ENCODE measurements at regions not wholly inside any gene's neighbourhood (a gene's known extent, or its start where the extent isn't known, plus 50 kb on each side); places are given as distances from the start of the nearest gene placed in this dataset.

GRCh38 chr10:2210088-2210487, 472.8 kb upstream of the ADARB2 start:
- Histone ChIP-seq H4K20me1 (ENCODE audit: insufficient read depth, low read length) (no peaks in the 10 kb centered on the region), H3K79me2 (ENCODE audit: insufficient read depth, low read depth, low read length) (no peaks in the 10 kb centered on the region), H3K36me3 (ENCODE audit: insufficient read depth, low read length) (no peaks in the 10 kb centered on the region), H3K4me1 (ENCODE audit: insufficient read depth, low read length, poor library complexity, severe bottlenecking) (no peaks in the 10 kb centered on the region), H3K27ac (ENCODE audit: low read depth, low read length, poor library complexity, severe bottlenecking) (no peak overlapping the region), H3K4me3 (ENCODE audit: low read depth, low read length, poor library complexity, severe bottlenecking) (no peak overlapping the region), H3K4me2 (ENCODE audit: low read length) (no peak overlapping the region), H3K9me3 (ENCODE audit: low read length) (no peaks in the 10 kb centered on the region), H3K9me2 (ENCODE audit: insufficient read depth, low read length) (no peaks in the 10 kb centered on the region), H2AFZ (ENCODE audit: low read length) (no peak overlapping the region)
- POLR2A ChIA-PET = interaction anchor here (0.9 kb wide), 1 partner anchor 67 kb away, joined by 3 read pairs; no protein-coding TSS in a partner anchor
- no peak for TF ChIP-seq EZH2phosphoT487 (IDR thresholded peaks at IDR 0.05; ENCODE audit: borderline replicate concordance, low read depth, low read length)
- CTCF ChIA-PET (ENCODE audit: unreplicated experiment) = no interaction called here
- no TSS peak for BruUV-seq (replicated peaks)
- intact Hi-C loops (cut with micrococcal nuclease; ENCODE audit: unreplicated experiment) = no loop called here
- DNase-seq (ENCODE audit: low spot score) = no peak

GRCh38 chr10:2208106-2208505, 470.8 kb upstream of the ADARB2 start:
- CTCF ChIA-PET (ENCODE audit: unreplicated experiment) = no interaction called here
- H3K4me1 ChIP-seq (ENCODE audit: insufficient read depth, low read length, poor library complexity, severe bottlenecking) = no peaks in the 10 kb centered on the region
- H3K36me3 ChIP-seq (ENCODE audit: insufficient read depth, low read length) = no peaks in the 10 kb centered on the region
- no peak overlapping the region for H3K4me3 ChIP-seq (ENCODE audit: low read depth, low read length, poor library complexity, severe bottlenecking)
- no peaks in the 10 kb centered on the region for H3K9me2 ChIP-seq (ENCODE audit: insufficient read depth, low read length)
- POLR2A ChIA-PET = interaction anchor here (1.6 kb wide), 1 partner anchor 9 kb away, joined by 3 read pairs; no protein-coding TSS in a partner anchor
- BruUV-seq (replicated peaks) = no TSS peak
- intact Hi-C loops (cut with micrococcal nuclease; ENCODE audit: unreplicated experiment) = no loop called here
- no peaks in the 10 kb centered on the region for H4K20me1 ChIP-seq (ENCODE audit: insufficient read depth, low read length)
- H3K79me2 ChIP-seq (ENCODE audit: insufficient read depth, low read depth, low read length) = no peaks in the 10 kb centered on the region
- no peak overlapping the region for H2AFZ ChIP-seq (ENCODE audit: low read length)
- H3K27ac ChIP-seq (ENCODE audit: low read depth, low read length, poor library complexity, severe bottlenecking) = no peak overlapping the region
- no peak for DNase-seq (ENCODE audit: low spot score)
- no peaks in the 10 kb centered on the region for H3K9me3 ChIP-seq (ENCODE audit: low read length)
- TF ChIP-seq CTCF (conservative IDR thresholded peaks at IDR 0.05; ENCODE audit: low read length) (no peak), EZH2phosphoT487 (IDR thresholded peaks at IDR 0.05; ENCODE audit: borderline replicate concordance, low read depth, low read length) (no peak)
- no peak overlapping the region for H3K4me2 ChIP-seq (ENCODE audit: low read length)

- Histone ChIP-seq H3K4me1 (ENCODE audit: insufficient read depth, low read length, poor library complexity, severe bottlenecking) (no peaks in the 10 kb centered on the region), H3K79me2 (ENCODE audit: insufficient read depth, low read depth, low read length) (no peaks in the 10 kb centered on the region), H3K4me3 (ENCODE audit: low read depth, low read length, poor library complexity, severe bottlenecking) (no peak overlapping the region), H3K9me3 (ENCODE audit: low read length) (no peaks in the 10 kb centered on the region), H4K20me1 (ENCODE audit: insufficient read depth, low read length) (no peaks in the 10 kb centered on the region), H3K27ac (ENCODE audit: low read depth, low read length, poor library complexity, severe bottlenecking) (no peak overlapping the region), H3K36me3 (ENCODE audit: insufficient read depth, low read length) (no peaks in the 10 kb centered on the region), H3K4me2 (ENCODE audit: low read length) (no peak overlapping the region), H2AFZ (ENCODE audit: low read length) (no peak overlapping the region), H3K9me2 (ENCODE audit: insufficient read depth, low read length) (no peaks in the 10 kb centered on the region)
- ChIA-PET POLR2A (no interaction called here), CTCF (ENCODE audit: unreplicated experiment) (no interaction called here)
- BruUV-seq (replicated peaks) = no TSS peak
- DNase-seq (ENCODE audit: low spot score) = no peak
- intact Hi-C loops (cut with micrococcal nuclease; ENCODE audit: unreplicated experiment) = no loop called here
- no peak for TF ChIP-seq EZH2phosphoT487 (IDR thresholded peaks at IDR 0.05; ENCODE audit: borderline replicate concordance, low read depth, low read length)
- TF ChIP-seq CTCF (conservative IDR thresholded peaks at IDR 0.05; ENCODE audit: low read length) = no peak
Observed at GRCh38 chr10:2207246-2207922, 470.1 kb upstream of the ADARB2 start.
